Breast epithelium (tissue), 4 donors: ENCODE measurements at regions not wholly inside any gene's neighbourhood (a gene's known extent, or its start where the extent isn't known, plus 50 kb on each side); places are given as distances from the start of the nearest gene placed in this dataset.
"Not testable (repeated sequence)": the region's sequence is repeated elsewhere in the genome, so short reads cannot be mapped to it uniquely, and the experiment has no call there.

Source experiments
- DNase-seq, 2 donors: peaks; one replicate each; pipeline ENCODE4 v3.0.0-alpha.2; 2019; ENCODE audit warnings: low spot score in 2 of 2
- H3K27ac ChIP-seq, 2 donors: fragments of 200-600 bp; sonication (generic) in 1 of 2; one replicate each; pipeline ENCODE4 v1.5.1; 2016 to 2019; ENCODE audit warnings: mild to moderate bottlenecking in 1 of 2
- H3K27me3 ChIP-seq, 2 donors: fragments of 200-600 bp; sonication (generic) in 1 of 2; one replicate each; pipeline versions ENCODE4 v1.5.1 to v1.6.0; 2017 to 2019; ENCODE audit warnings: control low read depth in 1 of 2, mild to moderate bottlenecking in 1 of 2
- H3K36me3 ChIP-seq: fragments of 200-600 bp; one replicate; pipeline ENCODE4 v1.5.1; 2019
- H3K4me1 ChIP-seq, 2 donors: fragments of 200-600 bp; sonication (generic); one replicate each; pipeline ENCODE4 v1.5.1; 2016 to 2019; ENCODE audit warnings: control low read depth in 1 of 2
- H3K4me3 ChIP-seq, 3 donors: fragments of 200-600 bp; sonication (generic); 1 replicate in 2 of 3; 2 replicates in 1 of 3; pipeline ENCODE4 v1.5.1; 2016 to 2019; ENCODE audit warnings: mild to moderate bottlenecking in 3 of 3, moderate library complexity in 2 of 3
- H3K9me3 ChIP-seq, 2 donors: fragments of 200-600 bp; sonication (generic) in 1 of 2; one replicate each; pipeline ENCODE4 v1.5.1; 2016 to 2019; ENCODE audit warnings: control low read depth in 1 of 2
- CTCF ChIP-seq, 3 donors: fragments of 450-650 bp; IDR thresholded peaks; one replicate each; pipeline ENCODE4 v1.5.1; 2016 to 2017; ENCODE audit warnings: antibody characterized with exemption in 3 of 3, mild to moderate bottlenecking in 3 of 3, moderate library complexity in 3 of 3
- POLR2A ChIP-seq: fragments of 450-650 bp; IDR thresholded peaks from one replicate; pipeline ENCODE4 v1.6.1; 2016; ENCODE audit warnings: antibody characterized with exemption, mild to moderate bottlenecking, moderate library complexity
- POLR2AphosphoS5 ChIP-seq, 3 donors: sonication (generic); formaldehyde crosslinking; IDR thresholded peaks; one replicate each; pipeline ENCODE4 v1.6.1; 2017; ENCODE audit warnings: antibody characterized with exemption in 3 of 3
- intact Hi-C: fragments of 100-400 bp; cut with DNase I; formaldehyde crosslinking; loops from one replicate; pipeline ENCODE4 v1.15.1; 2023; ENCODE audit warnings: low total_unique reads

GRCh38 chr2:67179526-67179925 is 217.6 kb upstream of the ETAA1 start:
- no peak overlapping the region for H3K27ac ChIP-seq
- TF ChIP-seq POLR2A, result no peak
- TF ChIP-seq POLR2AphosphoS5 (IDR thresholded peaks at IDR 0.05), result no peak
- no peak for TF ChIP-seq CTCF (IDR thresholded peaks at IDR 0.05)
- H3K36me3 ChIP-seq, result no peaks in the 10 kb centered on the region
- intact Hi-C loops, result loop anchor here (2.0 kb wide), 1 partner anchor 15 kb away; no protein-coding TSS in a partner anchor
- no peaks in the 10 kb centered on the region for H3K4me1 ChIP-seq
- H3K27me3 ChIP-seq, result no peaks in the 10 kb centered on the region
- DNase-seq, result no peak
- H3K9me3 ChIP-seq, result no peaks in the 10 kb centered on the region
- no peak overlapping the region for H3K4me3 ChIP-seq

GRCh38 chr2:67180841-67181240 is 216.3 kb upstream of the ETAA1 start:
- TF ChIP-seq POLR2A, result no peak
- intact Hi-C loops, result no loop called here
- no peak overlapping the region for H3K4me3 ChIP-seq
- no peak for DNase-seq
- H3K27me3 ChIP-seq, result no peaks in the 10 kb centered on the region
- H3K27ac ChIP-seq, result no peak overlapping the region
- H3K4me1 ChIP-seq, result no peaks in the 10 kb centered on the region
- no peaks in the 10 kb centered on the region for H3K9me3 ChIP-seq
- H3K36me3 ChIP-seq, result no peaks in the 10 kb centered on the region

GRCh38 chr2:67182884-67183283 is 214.2 kb upstream of the ETAA1 start:
- Histone ChIP-seq H3K4me1 (no peaks in the 10 kb centered on the region), H3K9me3 (no peaks in the 10 kb centered on the region), H3K4me3 (no peak overlapping the region), H3K36me3 (no peaks in the 10 kb centered on the region), H3K27me3 (no peaks in the 10 kb centered on the region), H3K27ac (no peak overlapping the region)
- TF ChIP-seq CTCF (IDR thresholded peaks at IDR 0.05), result no peak
- TF ChIP-seq POLR2A, result no peak
- TF ChIP-seq POLR2AphosphoS5 (IDR thresholded peaks at IDR 0.05), result no peak
- intact Hi-C loops, result no loop called here
- DNase-seq, result no peak

- H3K9me3 ChIP-seq, result no peaks in the 10 kb centered on the region
- no peaks in the 10 kb centered on the region for H3K27me3 ChIP-seq
- intact Hi-C loops, result no loop called here
- no peak for DNase-seq
- H3K36me3 ChIP-seq, result no peaks in the 10 kb centered on the region
- TF ChIP-seq POLR2A (no peak), CTCF (IDR thresholded peaks at IDR 0.05) (no peak), POLR2AphosphoS5 (IDR thresholded peaks at IDR 0.05) (no peak)
- no peak overlapping the region for H3K4me3 ChIP-seq
- H3K4me1 ChIP-seq, result no peaks in the 10 kb centered on the region
- H3K27ac ChIP-seq, result no peak overlapping the region
Measured at GRCh38 chr2:67186326-67186725, 210.8 kb upstream of the ETAA1 start.

- H3K4me3 ChIP-seq, result no peak overlapping the region
- H3K36me3 ChIP-seq, result no peaks in the 10 kb centered on the region
- intact Hi-C loops, result no loop called here
- no peak overlapping the region for H3K27ac ChIP-seq
- DNase-seq, result no peak
- no peaks in the 10 kb centered on the region for H3K9me3 ChIP-seq
- H3K27me3 ChIP-seq, result no peaks in the 10 kb centered on the region
- TF ChIP-seq POLR2A (no peak), POLR2AphosphoS5 (IDR thresholded peaks at IDR 0.05) (no peak), CTCF (IDR thresholded peaks at IDR 0.05) (no peak)
- no peaks in the 10 kb centered on the region for H3K4me1 ChIP-seq
Measured at GRCh38 chr2:67186871-67187270, 210.3 kb upstream of the ETAA1 start.

GRCh38 chr2:67195327-67195726 is 201.8 kb upstream of the ETAA1 start:
- H3K4me1 ChIP-seq, H3K27ac ChIP-seq, H3K4me3 ChIP-seq, H3K36me3 ChIP-seq, H3K9me3 ChIP-seq, H3K27me3 ChIP-seq, DNase-seq: not testable (repeated sequence)
- intact Hi-C loops, result loop anchor here (2.0 kb wide), 1 partner anchor 17 kb away; no protein-coding TSS in a partner anchor
